CD4-positive, alpha-beta T cell treated with Interleukin-4 for 1 hour (primary cell): ENCODE measurements at regions not wholly inside any gene's neighbourhood (a gene's known extent, or its start where the extent isn't known, plus 50 kb on each side); places are given as distances from the start of the nearest gene placed in this dataset.

Source experiments
- DNase-seq, 2 donors: peaks; one replicate each; pipeline ENCODE4 v3.0.0-alpha.2; 2020 to 2022

- DNase-seq: no peak
Measured at GRCh38 chr4:13316354-13316753, 167.8 kb downstream of the RAB28 start.

- DNase-seq: no peak
Measured at GRCh38 chr4:13313856-13314255, 170.3 kb downstream of the RAB28 start.

GRCh38 chr4:13312264-13312663, 171.9 kb downstream of the RAB28 start:
- DNase-seq: no peak

GRCh38 chr4:13309751-13310150, 174.4 kb downstream of the RAB28 start:
- DNase-seq: no peak

- DNase-seq: no peak
Measured at GRCh38 chr4:13306356-13306755, 177.8 kb downstream of the RAB28 start.

GRCh38 chr4:13302876-13303275, 181.3 kb downstream of the RAB28 start:
- no peak for DNase-seq

- no peak for DNase-seq
Measured at GRCh38 chr4:13299343-13299742, 184.8 kb downstream of the RAB28 start.

GRCh38 chr4:13298655-13299054, 185.5 kb downstream of the RAB28 start:
- no peak for DNase-seq

GRCh38 chr4:13296986-13297385, 187.2 kb downstream of the RAB28 start:
- no peak for DNase-seq

GRCh38 chr4:13294961-13295605, 189.1 kb downstream of the RAB28 start:
- no peak for DNase-seq

- no peak for DNase-seq
Measured at GRCh38 chr4:13292372-13292771, 191.8 kb downstream of the RAB28 start.

- no peak for DNase-seq
Measured at GRCh38 chr4:13289391-13289790, 194.7 kb downstream of the RAB28 start.

- no peak for DNase-seq
Measured at GRCh38 chr4:13285336-13285735, 198.8 kb downstream of the RAB28 start.

GRCh38 chr4:13284932-13285331, 199.2 kb downstream of the RAB28 start:
- DNase-seq: no peak

- no peak for DNase-seq
Measured at GRCh38 chr4:13276357-13276756, 207.8 kb downstream of the RAB28 start.

- no peak for DNase-seq
Measured at GRCh38 chr4:13268703-13269102, 215.4 kb downstream of the RAB28 start.

- DNase-seq: no peak
Measured at GRCh38 chr4:13268165-13268564, 216.0 kb downstream of the RAB28 start.

- DNase-seq: no peak
Measured at GRCh38 chr4:13267091-13267490, 217.0 kb downstream of the RAB28 start.

- no peak for DNase-seq
Measured at GRCh38 chr4:13266687-13267086, 217.5 kb downstream of the RAB28 start.

- no peak for DNase-seq
Measured at GRCh38 chr4:13263967-13264525, 220.1 kb downstream of the RAB28 start.

GRCh38 chr4:13262816-13263215, 221.3 kb downstream of the RAB28 start:
- DNase-seq: no peak

- DNase-seq: no peak
Measured at GRCh38 chr4:13261486-13262257, 222.5 kb downstream of the RAB28 start.

GRCh38 chr4:13260513-13260912, 223.6 kb downstream of the RAB28 start:
- no peak for DNase-seq

- no peak for DNase-seq
Measured at GRCh38 chr4:13250263-13250662, 233.9 kb downstream of the RAB28 start.
